ENCODE measurements at regions not wholly inside any gene's neighbourhood (a gene's known extent, or its start where the extent isn't known, plus 50 kb on each side); places are given as distances from the start of the nearest gene placed in this dataset.

GRCh38 chr7:33793616-33794015 lies 111.7 kb upstream of the BMPER start:
- ATAC-seq = no peak
- ChIA-PET POLR2A (no interaction called here), CTCF (no interaction called here)
- no peaks in the 10 kb centered on the region for H3K36me3 ChIP-seq (ENCODE audit: control insufficient read depth, insufficient read depth, low read length)
- no peaks in the 10 kb centered on the region for H3K9me3 ChIP-seq (ENCODE audit: control insufficient read depth, insufficient read depth, low read depth, low read length)
- in situ Hi-C loops (cut with HindIII; ENCODE audit: low pct_unique_long_range_greater_than_20kb, low sequenced_read_pairs) = no loop called here
- no peak overlapping the region for H3K4me3 ChIP-seq (ENCODE audit: low read depth in 2 of 2, low read length in 2 of 2)
- TF ChIP-seq, protein P1, sequence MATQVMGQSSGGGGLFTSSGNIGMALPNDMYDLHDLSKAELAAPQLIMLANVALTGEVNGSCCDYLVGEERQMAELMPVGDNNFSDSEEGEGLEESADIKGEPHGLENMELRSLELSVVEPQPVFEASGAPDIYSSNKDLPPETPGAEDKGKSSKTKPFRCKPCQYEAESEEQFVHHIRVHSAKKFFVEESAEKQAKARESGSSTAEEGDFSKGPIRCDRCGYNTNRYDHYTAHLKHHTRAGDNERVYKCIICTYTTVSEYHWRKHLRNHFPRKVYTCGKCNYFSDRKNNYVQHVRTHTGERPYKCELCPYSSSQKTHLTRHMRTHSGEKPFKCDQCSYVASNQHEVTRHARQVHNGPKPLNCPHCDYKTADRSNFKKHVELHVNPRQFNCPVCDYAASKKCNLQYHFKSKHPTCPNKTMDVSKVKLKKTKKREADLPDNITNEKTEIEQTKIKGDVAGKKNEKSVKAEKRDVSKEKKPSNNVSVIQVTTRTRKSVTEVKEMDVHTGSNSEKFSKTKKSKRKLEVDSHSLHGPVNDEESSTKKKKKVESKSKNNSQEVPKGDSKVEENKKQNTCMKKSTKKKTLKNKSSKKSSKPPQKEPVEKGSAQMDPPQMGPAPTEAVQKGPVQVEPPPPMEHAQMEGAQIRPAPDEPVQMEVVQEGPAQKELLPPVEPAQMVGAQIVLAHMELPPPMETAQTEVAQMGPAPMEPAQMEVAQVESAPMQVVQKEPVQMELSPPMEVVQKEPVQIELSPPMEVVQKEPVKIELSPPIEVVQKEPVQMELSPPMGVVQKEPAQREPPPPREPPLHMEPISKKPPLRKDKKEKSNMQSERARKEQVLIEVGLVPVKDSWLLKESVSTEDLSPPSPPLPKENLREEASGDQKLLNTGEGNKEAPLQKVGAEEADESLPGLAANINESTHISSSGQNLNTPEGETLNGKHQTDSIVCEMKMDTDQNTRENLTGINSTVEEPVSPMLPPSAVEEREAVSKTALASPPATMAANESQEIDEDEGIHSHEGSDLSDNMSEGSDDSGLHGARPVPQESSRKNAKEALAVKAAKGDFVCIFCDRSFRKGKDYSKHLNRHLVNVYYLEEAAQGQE (IDR thresholded peaks at IDR 0.05; ENCODE audit: insufficient read depth in 1 of 2, low read depth in 2 of 2, low read length in 1 of 2) = no peak
- TF ChIP-seq TCF7L2 (IDR thresholded peaks at IDR 0.05; ENCODE audit: low read depth, low read length) (no peak), SIN3A (IDR thresholded peaks at IDR 0.05; ENCODE audit: borderline replicate concordance, insufficient read depth, low read depth, low read length) (no peak), POLR2AphosphoS5 (IDR thresholded peaks at IDR 0.05; ENCODE audit: low read depth, low read length) (no peak)
- TF ChIP-seq, protein P2, sequence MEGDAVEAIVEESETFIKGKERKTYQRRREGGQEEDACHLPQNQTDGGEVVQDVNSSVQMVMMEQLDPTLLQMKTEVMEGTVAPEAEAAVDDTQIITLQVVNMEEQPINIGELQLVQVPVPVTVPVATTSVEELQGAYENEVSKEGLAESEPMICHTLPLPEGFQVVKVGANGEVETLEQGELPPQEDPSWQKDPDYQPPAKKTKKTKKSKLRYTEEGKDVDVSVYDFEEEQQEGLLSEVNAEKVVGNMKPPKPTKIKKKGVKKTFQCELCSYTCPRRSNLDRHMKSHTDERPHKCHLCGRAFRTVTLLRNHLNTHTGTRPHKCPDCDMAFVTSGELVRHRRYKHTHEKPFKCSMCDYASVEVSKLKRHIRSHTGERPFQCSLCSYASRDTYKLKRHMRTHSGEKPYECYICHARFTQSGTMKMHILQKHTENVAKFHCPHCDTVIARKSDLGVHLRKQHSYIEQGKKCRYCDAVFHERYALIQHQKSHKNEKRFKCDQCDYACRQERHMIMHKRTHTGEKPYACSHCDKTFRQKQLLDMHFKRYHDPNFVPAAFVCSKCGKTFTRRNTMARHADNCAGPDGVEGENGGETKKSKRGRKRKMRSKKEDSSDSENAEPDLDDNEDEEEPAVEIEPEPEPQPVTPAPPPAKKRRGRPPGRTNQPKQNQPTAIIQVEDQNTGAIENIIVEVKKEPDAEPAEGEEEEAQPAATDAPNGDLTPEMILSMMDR (IDR thresholded peaks at IDR 0.05) = no peak
- H3K27me3 ChIP-seq (ENCODE audit: control insufficient read depth, insufficient read depth, low read length) = peaks cover 2% of the 10 kb centered on the region; the same call in 1 of the 2 replicates
- no peak overlapping the region for H3K27ac ChIP-seq (ENCODE audit: low read length)
- intact Hi-C loops (cut with micrococcal nuclease; ENCODE audit: unreplicated experiment) = no loop called here
- DNase-seq (ENCODE audit: low read depth, low spot score) = no peak
- no peaks in the 10 kb centered on the region for H3K4me1 ChIP-seq (ENCODE audit: control insufficient read depth, insufficient read depth, low read length)
- BruUV-seq (replicated peaks) = no TSS peak

- intact Hi-C loops (cut with micrococcal nuclease; ENCODE audit: unreplicated experiment) = no loop called here
- H3K27ac ChIP-seq (ENCODE audit: low read length) = no peak overlapping the region
Observed at GRCh38 chr7:33794419-33794818, 110.9 kb upstream of the BMPER start.

More at GRCh38 chr7:33794419-33794818, 110.9 kb upstream of the BMPER start:
- DNase-seq (ENCODE audit: low read depth, low spot score) (no peak), ATAC-seq (no peak)
- ChIA-PET POLR2A (no interaction called here), CTCF (no interaction called here)
- Histone ChIP-seq H3K4me1 (ENCODE audit: control insufficient read depth, insufficient read depth, low read length) (no peaks in the 10 kb centered on the region), H3K36me3 (ENCODE audit: control insufficient read depth, insufficient read depth, low read length) (no peaks in the 10 kb centered on the region), H3K4me3 (ENCODE audit: low read depth in 2 of 2, low read length in 2 of 2) (no peak overlapping the region), H3K27me3 (ENCODE audit: control insufficient read depth, insufficient read depth, low read length) (no peaks in the 10 kb centered on the region), H3K9me3 (ENCODE audit: control insufficient read depth, insufficient read depth, low read depth, low read length) (no peaks in the 10 kb centered on the region)
- in situ Hi-C loops (cut with HindIII; ENCODE audit: low pct_unique_long_range_greater_than_20kb, low sequenced_read_pairs) = no loop called here
- TF ChIP-seq, protein P1 (IDR thresholded peaks at IDR 0.05; ENCODE audit: insufficient read depth in 1 of 2, low read depth in 2 of 2, low read length in 1 of 2) = no peak
- TF ChIP-seq, protein P2 (IDR thresholded peaks at IDR 0.05) = no peak
- TF ChIP-seq SIN3A (IDR thresholded peaks at IDR 0.05; ENCODE audit: borderline replicate concordance, insufficient read depth, low read depth, low read length) (no peak), POLR2AphosphoS5 (IDR thresholded peaks at IDR 0.05; ENCODE audit: low read depth, low read length) (no peak), TCF7L2 (IDR thresholded peaks at IDR 0.05; ENCODE audit: low read depth, low read length) (no peak)
- no TSS peak for BruUV-seq (replicated peaks)
